Limb (tissue), 2 donors: ENCODE measurements at regions not wholly inside any gene's neighbourhood (a gene's known extent, or its start where the extent isn't known, plus 50 kb on each side); places are given as distances from the start of the nearest gene placed in this dataset.

Experiments used
- DNase-seq, 2 donors: peaks; one replicate each; pipeline ENCODE4 v3.0.0-alpha.2; 2016; ENCODE audit errors: extremely low spot score in 2 of 2

GRCh38 chr3:22933051-22933840 lies 269.9 kb upstream of the UBE2E2 start:
- peak in 1 of 2 donors; percentile 27 for DNase-seq

- DNase-seq = no peak
These were observed 269.3 kb upstream of the UBE2E2 start for GRCh38 chr3:22933841-22934116.

- DNase-seq = peak in 1 of 2 donors; percentile 20
These were observed 268.1 kb upstream of the UBE2E2 start for GRCh38 chr3:22935040-22935439.

GRCh38 chr3:22937536-22937935 lies 265.6 kb upstream of the UBE2E2 start:
- no peak for DNase-seq

- DNase-seq = no peak
These were observed 264.4 kb upstream of the UBE2E2 start for GRCh38 chr3:22938739-22939138.

GRCh38 chr3:22939349-22939748 lies 263.8 kb upstream of the UBE2E2 start:
- DNase-seq = peak in 1 of 2 donors; percentile 36

- no peak for DNase-seq
These were observed 262.8 kb upstream of the UBE2E2 start for GRCh38 chr3:22940285-22940684.

- DNase-seq = no peak
These were observed 260.1 kb upstream of the UBE2E2 start for GRCh38 chr3:22942981-22943380.

- peak in 1 of 2 donors; percentile 52 for DNase-seq
These were observed 255.3 kb upstream of the UBE2E2 start for GRCh38 chr3:22947851-22948250.

- DNase-seq = peak in 1 of 2 donors; percentile 38
These were observed 251.2 kb upstream of the UBE2E2 start for GRCh38 chr3:22951910-22952309.

GRCh38 chr3:22952860-22953259 lies 250.3 kb upstream of the UBE2E2 start:
- no peak for DNase-seq

GRCh38 chr3:22959593-22959992 lies 243.5 kb upstream of the UBE2E2 start:
- DNase-seq = no peak

GRCh38 chr3:22960105-22960984 lies 242.8 kb upstream of the UBE2E2 start:
- DNase-seq = peak; percentile 54 to 82

- DNase-seq = no peak
These were observed 240.9 kb upstream of the UBE2E2 start for GRCh38 chr3:22962244-22962643.

- DNase-seq = no peak
These were observed 236.8 kb upstream of the UBE2E2 start for GRCh38 chr3:22966349-22966748.

- DNase-seq = no peak
These were observed 233.9 kb upstream of the UBE2E2 start for GRCh38 chr3:22969276-22969675.

GRCh38 chr3:22971497-22971896 lies 231.6 kb upstream of the UBE2E2 start:
- no peak for DNase-seq

GRCh38 chr3:22977042-22977441 lies 226.1 kb upstream of the UBE2E2 start:
- DNase-seq = no peak

GRCh38 chr3:22977650-22978289 lies 225.4 kb upstream of the UBE2E2 start:
- DNase-seq = no peak

- no peak for DNase-seq
These were observed 223.5 kb upstream of the UBE2E2 start for GRCh38 chr3:22979581-22979980.

- DNase-seq = no peak
These were observed 222.8 kb upstream of the UBE2E2 start for GRCh38 chr3:22980346-22980745.

- DNase-seq = no peak
These were observed 222.0 kb upstream of the UBE2E2 start for GRCh38 chr3:22981166-22981565.
